ENCODE measurements at regions not wholly inside any gene's neighbourhood (a gene's known extent, or its start where the extent isn't known, plus 50 kb on each side); places are given as distances from the start of the nearest gene placed in this dataset.

DNA sequence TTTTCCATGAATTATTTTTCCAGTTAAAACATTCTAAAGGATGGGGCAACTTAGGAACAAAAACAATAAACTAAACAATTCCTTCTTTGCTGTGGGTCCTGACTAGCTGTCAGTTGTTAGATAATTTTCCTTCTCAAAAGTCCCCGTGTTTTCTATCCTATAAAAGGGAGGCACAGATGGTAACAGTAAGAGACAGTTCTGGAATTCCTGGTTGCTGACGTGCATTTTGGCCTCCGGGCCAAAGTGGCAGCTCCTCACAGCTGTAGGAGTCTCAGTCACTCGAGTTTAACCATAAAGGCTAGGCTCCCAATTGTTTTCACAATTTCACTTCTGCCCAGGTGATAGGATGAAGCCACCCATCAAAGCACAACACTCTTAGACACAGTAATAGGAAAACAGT lies 77.0 kb upstream of the ZNF423 start (continued):
- TF ChIP-seq POLR2A (IDR thresholded peaks at IDR 0.05; ENCODE audit: borderline replicate concordance, extremely low read depth, insufficient read depth, insufficient read length) (no peak), RAD21 (IDR thresholded peaks at IDR 0.05; ENCODE audit: low read depth) (no peak), ELF1 (IDR thresholded peaks at IDR 0.05; ENCODE audit: borderline replicate concordance, low read depth) (no peak), POLR2AphosphoS5 (IDR thresholded peaks at IDR 0.05; ENCODE audit: low read depth, low read length) (no peak)

DNA sequence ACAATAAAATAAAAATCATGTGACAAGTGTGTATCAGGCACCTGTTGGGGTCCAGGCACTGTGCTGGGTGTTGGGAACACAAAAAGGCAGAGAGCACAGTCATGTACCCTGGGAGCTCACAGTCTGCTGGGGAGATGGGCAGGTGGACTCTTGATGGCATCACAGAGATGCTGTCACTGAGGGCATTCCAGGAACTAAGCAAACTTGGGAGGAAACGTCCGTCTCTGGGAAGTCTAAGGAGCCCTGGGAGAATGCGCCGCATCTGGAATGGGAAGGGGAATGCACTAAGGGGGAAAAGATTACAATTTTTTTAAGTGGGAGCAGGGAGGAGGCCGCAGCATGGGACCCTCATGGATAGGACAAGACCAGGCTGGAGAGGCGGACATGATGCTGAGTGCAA lies 80.9 kb upstream of the ZNF423 start:
- Histone ChIP-seq H3K9ac (ENCODE audit: low read length) (no peak overlapping the region), H3K4me3 (replicated peaks in 1 of 2; ENCODE audit: low read depth in 1 of 2, low read length in 2 of 2) (no peak overlapping the region), H2AFZ (ENCODE audit: low read depth, low read length, poor library complexity, severe bottlenecking) (no peak overlapping the region), H3K4me1 (ENCODE audit: control insufficient read depth in 1 of 2, insufficient read depth in 2 of 2, low read length in 2 of 2) (no peaks in the 10 kb centered on the region), H3K9me2 (ENCODE audit: insufficient read depth) (no peaks in the 10 kb centered on the region), H4K20me1 (ENCODE audit: insufficient read depth) (no peaks in the 10 kb centered on the region), H3K27me3 (ENCODE audit: insufficient read depth, low read length) (peaks cover 4% of the 10 kb centered on the region; the same call in 1 of the 2 replicates), H3K36me3 (ENCODE audit: control insufficient read depth in 1 of 2, insufficient read depth in 2 of 2, low read length in 2 of 2) (no peaks in the 10 kb centered on the region), H3K79me2 (ENCODE audit: insufficient read depth, low read length) (no peaks in the 10 kb centered on the region), H3K4me2 (ENCODE audit: low read length) (no peak overlapping the region), H3K27ac (ENCODE audit: low read depth, low read length) (no peak overlapping the region), H3K9me3 (ENCODE audit: control insufficient read depth in 1 of 2, insufficient read depth in 1 of 2, low read depth in 1 of 2, low read length in 2 of 2) (no peaks in the 10 kb centered on the region)
- intact Hi-C loops (cut with micrococcal nuclease), result no loop called here
- no TSS peak for BruUV-seq (replicated peaks)
- TF ChIP-seq ZFX (IDR thresholded peaks at IDR 0.05) (no peak), TCF7L2 (IDR thresholded peaks at IDR 0.05; ENCODE audit: borderline replicate concordance, extremely low read depth, insufficient read depth, insufficient read length) (no peak), FOSL1 (IDR thresholded peaks at IDR 0.05; ENCODE audit: low read depth) (no peak), ELF1 (IDR thresholded peaks at IDR 0.05; ENCODE audit: borderline replicate concordance, low read depth) (no peak), RAD21 (IDR thresholded peaks at IDR 0.05; ENCODE audit: low read depth) (no peak), JUND (IDR thresholded peaks at IDR 0.05) (no peak), YY1 (IDR thresholded peaks at IDR 0.05; ENCODE audit: extremely low read depth, insufficient replicate concordance, low read depth, low read length) (no peak), POLR2A (IDR thresholded peaks at IDR 0.05; ENCODE audit: borderline replicate concordance, extremely low read depth, insufficient read depth, insufficient read length) (no peak), EGR1 (IDR thresholded peaks at IDR 0.05; ENCODE audit: low read depth) (no peak), SRF (IDR thresholded peaks at IDR 0.05; ENCODE audit: low read depth) (no peak), CEBPB (IDR thresholded peaks at IDR 0.05; ENCODE audit: low read depth) (no peak), POLR2AphosphoS5 (IDR thresholded peaks at IDR 0.05; ENCODE audit: low read depth, low read length) (no peak), EZH2phosphoT487 (IDR thresholded peaks at IDR 0.05; ENCODE audit: borderline replicate concordance) (no peak), SIN3A (IDR thresholded peaks at IDR 0.05; ENCODE audit: low read depth) (no peak)
- TF ChIP-seq, protein P1, sequence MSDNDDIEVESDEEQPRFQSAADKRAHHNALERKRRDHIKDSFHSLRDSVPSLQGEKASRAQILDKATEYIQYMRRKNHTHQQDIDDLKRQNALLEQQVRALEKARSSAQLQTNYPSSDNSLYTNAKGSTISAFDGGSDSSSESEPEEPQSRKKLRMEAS (IDR thresholded peaks at IDR 0.05), result no peak
- ChIA-PET POLR2A (no interaction called here), RAD21 (ENCODE audit: low non-redundant PET in 1 of 2, low total read pairs in 2 of 2, uncharacterized antibody in 2 of 2, unreplicated experiment in 2 of 2) (no interaction called here), CTCF (no interaction called here)
- ATAC-seq (no peak), DNase-seq (ENCODE audit: low read depth, low spot score) (no peak)

Measured in HCT116 (cell line).